GM20431 (cell line): ENCODE measurements at regions not wholly inside any gene's neighbourhood (a gene's known extent, or its start where the extent isn't known, plus 50 kb on each side); places are given as distances from the start of the nearest gene placed in this dataset.
"Not testable (repeated sequence)": the region's sequence is repeated elsewhere in the genome, so short reads cannot be mapped to it uniquely, and the experiment has no call there.

Experiments
- in situ Hi-C: fragments of 300-500 bp; cut with MseI, MboI; formaldehyde crosslinking; loops from one replicate; pipeline ENCODE4 v1.15.0; 2020; ENCODE audit warnings: low sequenced_read_pairs; ENCODE audit not compliant: unreplicated experiment

- in situ Hi-C loops = loop anchor here (25.0 kb wide), 1 partner anchor 358 kb away; the partner anchor contains the start of gene COL11A1
These were observed 55.7 kb upstream of the RNPC3 start for GRCh38 chr1:103469801-103470200.

GRCh38 chr1:103467100-103467499 lies 58.4 kb upstream of the RNPC3 start:
- in situ Hi-C loops = loop anchor here (25.0 kb wide), 1 partner anchor 355 kb away; the partner anchor contains the start of gene COL11A1

GRCh38 chr1:103461161-103462105 lies 64.1 kb upstream of the RNPC3 start:
- in situ Hi-C loops = loop anchor here (25.0 kb wide), 1 partner anchor 349 kb away; the partner anchor contains the start of gene COL11A1

DNA sequence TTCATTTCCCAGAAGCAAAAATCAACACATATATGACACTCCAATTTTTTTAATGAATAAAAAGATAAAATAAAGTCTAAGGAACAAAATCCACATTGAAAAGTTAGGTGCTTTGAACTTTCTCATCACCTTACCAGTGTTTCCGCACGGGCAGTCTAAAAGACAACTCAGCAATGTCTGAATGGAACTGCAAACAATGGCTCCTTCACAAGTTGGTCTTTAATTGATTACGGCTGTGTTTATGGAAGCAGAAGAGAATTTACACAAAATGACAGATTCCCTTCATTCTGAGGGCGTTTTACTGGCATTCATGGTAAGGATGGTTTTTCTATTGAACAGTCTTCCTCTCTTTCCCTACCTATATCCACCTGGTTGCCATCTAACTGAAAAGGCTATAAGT lies 65.0 kb upstream of the RNPC3 start:
- in situ Hi-C loops = loop anchor here (25.0 kb wide), 1 partner anchor 348 kb away; the partner anchor contains the start of gene COL11A1

- in situ Hi-C loops = loop anchor here (25.0 kb wide), 1 partner anchor 347 kb away; the partner anchor contains the start of gene COL11A1
These were observed 66.2 kb upstream of the RNPC3 start for GRCh38 chr1:103459346-103459745.

DNA sequence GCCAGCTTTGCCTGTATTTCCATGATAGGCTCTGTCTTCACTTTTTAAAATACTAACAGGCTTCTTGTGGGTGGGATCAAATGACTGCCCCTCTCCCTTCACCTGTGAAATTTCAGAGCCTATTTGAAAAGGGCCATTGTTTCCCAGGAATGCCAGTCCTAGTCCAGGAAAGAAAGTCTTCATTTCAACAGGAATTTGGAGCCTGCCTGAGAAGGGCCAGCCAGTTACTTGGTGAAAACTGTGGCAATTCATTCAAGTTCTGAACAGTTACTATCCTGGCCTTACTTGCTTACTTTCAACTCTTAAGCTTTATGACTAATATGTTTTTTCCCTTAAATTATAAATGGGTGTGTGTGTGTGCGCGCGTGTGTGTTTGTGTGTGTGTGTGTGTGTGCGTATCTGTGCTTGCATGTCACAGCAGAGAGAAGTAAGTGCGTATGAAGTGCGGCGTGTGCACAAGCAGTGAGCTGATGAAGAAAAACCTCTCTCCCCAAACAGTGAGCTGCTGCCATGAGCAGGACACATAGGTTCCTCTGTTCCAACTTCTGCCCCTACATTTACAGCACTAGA lies 67.5 kb upstream of the RNPC3 start:
- in situ Hi-C loops = loop anchor here (25.0 kb wide), 1 partner anchor 346 kb away; the partner anchor contains the start of gene COL11A1

GRCh38 chr1:103448560-103448959 lies 76.9 kb upstream of the RNPC3 start:
- in situ Hi-C loops = no loop called here

DNA sequence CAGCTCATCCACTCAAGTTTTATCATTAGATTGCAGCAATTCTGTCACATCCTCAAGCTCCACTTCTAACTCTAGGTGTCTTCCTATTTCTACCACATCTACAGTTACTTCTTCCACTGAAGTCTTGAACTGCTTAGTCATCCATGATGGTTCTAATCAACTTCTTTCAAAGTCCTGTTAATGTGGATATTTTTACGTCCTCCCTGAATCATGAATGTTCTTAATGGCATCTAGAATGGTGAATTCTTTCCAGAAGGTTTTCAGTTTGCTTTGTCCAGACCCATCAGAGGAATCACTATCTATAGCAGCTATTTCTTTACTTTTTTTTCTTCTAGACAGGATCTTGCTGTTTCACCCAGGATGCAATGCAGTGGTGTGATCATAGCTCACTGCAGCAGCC lies 78.0 kb upstream of the RNPC3 start:
- in situ Hi-C loops = no loop called here

DNA sequence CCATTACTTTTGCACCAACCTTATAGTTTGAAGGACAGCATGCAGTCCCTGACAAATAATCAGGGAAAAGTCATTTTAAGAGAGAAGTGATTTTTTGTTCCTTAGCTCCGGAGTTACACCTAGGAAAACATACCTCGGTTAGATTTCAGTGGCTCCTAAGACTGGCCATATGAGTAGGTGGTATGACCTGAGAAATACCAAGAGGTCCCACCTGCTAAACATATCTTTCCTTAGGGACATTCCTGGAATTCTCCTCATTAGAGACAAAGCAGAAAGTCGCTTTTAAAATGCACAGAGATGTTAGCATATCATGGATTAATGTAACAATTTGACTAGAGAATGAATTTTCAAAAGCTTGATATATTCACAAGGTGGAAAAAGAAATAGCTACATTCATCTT lies 84.2 kb upstream of the RNPC3 start:
- in situ Hi-C loops = no loop called here

DNA sequence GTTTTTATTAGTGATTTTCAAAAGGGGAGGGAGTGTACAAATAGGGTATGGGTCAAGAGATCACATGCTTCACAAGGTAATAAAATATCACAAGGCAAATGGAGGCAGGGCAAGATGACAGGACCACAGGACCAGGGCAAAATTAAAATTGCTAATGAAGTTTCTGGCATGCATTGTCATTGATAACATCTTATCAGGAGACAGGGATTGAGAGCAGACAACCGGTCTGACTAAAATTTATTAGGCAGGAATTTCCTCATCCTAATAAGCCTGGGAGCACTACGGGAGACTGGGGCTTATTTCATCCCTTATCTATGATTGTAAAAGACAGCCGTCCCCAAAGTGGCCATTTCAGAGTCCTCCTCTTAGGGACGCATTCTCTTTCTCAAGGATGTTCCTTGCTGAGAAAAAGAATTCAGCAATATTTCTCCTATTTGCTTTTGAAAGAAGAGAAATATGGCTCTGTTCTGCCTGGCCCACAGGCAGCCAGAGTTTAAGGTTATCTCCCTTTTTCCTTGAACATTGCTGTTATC lies 88.9 kb upstream of the RNPC3 start:
- in situ Hi-C loops = not testable (repeated sequence)

GRCh38 chr1:103435443-103435842 lies 90.1 kb upstream of the RNPC3 start:
- in situ Hi-C loops = no loop called here

GRCh38 chr1:103424650-103425049 lies 100.8 kb upstream of the RNPC3 start:
- in situ Hi-C loops = no loop called here

GRCh38 chr1:103416681-103417286 lies 108.7 kb upstream of the RNPC3 start:
- in situ Hi-C loops = no loop called here

DNA sequence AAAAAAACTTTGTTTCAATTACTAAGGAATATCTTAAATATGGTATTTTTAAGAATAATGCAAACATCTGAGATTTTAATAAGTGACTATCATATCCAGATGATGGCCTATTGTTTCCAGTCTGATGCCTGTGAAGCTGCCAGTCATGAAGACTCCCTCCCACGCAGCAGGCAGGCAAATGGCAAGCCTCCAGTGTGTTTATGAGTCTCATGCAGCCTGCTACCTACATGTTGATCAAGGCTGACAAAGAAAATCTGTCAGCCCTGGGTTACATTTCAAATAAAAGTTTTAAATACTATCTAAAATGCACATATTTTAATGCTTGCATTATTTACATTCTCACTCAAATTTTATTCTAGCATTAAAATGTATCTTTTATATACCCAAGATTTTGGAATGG lies 137.6 kb upstream of the RNPC3 start:
- in situ Hi-C loops = no loop called here

DNA sequence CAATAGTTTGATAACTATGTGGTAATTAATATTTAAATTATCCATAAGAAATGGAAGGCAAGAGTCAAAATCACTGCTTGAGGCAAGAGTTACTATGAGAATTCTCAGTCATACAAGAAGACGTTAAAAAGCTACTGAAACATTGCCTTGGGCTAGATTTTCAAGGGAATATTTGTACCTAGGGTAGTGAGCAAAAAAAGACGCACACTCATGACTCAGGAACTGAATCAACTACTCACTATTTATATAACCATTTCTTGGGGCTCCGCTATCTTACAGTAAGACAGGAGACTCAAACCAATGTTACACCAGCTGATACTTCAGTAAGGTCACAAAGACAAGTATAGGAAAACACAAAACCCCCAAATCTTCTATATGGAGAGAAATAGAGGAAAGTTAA lies 151.5 kb upstream of the RNPC3 start:
- in situ Hi-C loops = no loop called here

GRCh38 chr1:103372866-103373265 lies 152.6 kb upstream of the RNPC3 start:
- in situ Hi-C loops = no loop called here

DNA sequence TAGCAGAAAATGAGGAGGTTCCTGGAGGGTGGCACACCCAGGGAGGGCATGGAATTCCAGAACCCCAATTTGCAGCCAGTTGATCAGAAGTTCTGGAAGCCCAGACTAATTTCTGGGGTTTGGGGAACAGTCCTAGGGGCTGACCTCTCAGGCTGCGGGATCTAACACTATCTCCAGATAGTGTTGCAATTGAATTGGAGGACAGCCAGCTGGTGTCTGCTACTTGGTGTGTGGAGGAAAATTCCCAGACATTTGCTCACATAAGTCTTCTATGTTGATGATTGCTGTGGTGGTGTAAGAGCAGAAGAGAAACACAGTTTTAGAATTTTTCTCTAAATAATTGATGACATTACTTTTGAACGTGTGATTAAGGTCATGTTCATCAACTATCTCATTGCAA lies 154.3 kb upstream of the RNPC3 start:
- in situ Hi-C loops = no loop called here

DNA sequence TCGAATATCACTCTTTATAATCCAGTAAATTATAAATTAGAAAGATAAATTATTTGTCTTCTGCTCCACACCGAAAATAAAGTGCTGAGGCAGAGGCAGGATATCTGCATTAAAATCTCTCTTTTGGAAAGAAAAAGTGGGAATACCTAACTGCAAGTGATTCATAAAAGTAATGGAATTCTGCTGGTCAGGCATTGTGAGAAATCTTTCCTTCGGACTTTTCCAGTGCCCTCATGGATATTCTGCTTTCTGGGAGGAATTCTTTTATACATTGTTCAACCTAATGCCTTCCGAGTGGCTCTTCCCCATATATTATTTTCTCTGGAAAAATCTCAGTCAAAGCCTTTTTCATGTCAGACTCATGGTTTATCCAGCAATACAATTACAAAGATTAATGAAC lies 158.3 kb upstream of the RNPC3 start:
- in situ Hi-C loops = no loop called here

DNA sequence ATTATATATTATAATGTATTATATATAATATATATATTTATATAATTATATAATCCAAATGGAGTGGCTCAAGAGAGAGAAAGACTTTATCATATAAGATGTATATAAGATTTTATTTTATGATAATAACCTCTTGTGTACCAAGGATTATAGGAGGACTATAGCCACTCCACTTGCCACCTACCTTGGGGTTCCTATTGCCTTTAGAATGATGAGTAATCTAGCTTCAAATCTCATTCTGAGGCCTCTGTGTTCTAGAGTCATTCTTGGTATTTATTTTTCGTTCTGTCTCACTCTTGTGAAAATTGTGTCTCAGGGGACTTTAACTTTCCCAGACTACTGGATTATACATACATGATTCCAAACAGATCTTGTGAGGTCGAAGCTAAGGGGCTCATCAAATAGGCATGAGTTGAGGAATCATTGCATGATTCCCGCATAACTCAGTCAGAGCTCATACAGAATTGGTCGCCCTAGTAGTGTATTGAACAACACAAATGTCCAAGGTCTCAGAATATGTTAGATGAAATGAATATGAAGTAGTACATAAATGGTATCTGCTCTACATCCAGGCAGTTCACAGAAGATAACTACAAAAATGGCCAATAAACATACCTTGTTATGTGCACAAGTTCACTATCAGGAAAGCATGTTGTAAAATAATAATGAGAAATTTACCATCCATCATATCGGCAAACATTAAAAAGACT lies 159.5 kb upstream of the RNPC3 start:
- in situ Hi-C loops = no loop called here

DNA sequence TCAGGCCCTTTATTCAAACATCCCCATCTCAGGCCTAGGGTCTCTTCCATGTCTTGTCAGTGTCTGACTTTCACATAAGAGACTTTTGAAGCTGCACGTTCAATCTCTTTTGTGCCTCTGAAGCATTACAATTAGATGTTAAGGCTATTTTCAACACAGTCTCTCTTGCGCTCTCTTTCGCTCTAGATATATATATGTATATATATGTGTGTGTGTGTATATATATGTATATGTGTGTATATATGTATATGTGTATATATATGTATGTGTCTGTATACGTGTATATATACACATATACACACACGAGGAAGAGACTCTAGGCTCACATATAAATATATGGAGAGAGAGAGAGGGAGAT lies 162.5 kb upstream of the RNPC3 start:
- in situ Hi-C loops = no loop called here
